WERI-Rb-1 (cell line): ENCODE measurements at regions not wholly inside any gene's neighbourhood (a gene's known extent, or its start where the extent isn't known, plus 50 kb on each side); places are given as distances from the start of the nearest gene placed in this dataset.

ENCODE experiments used
- DNase-seq: peaks from one replicate; pipeline ENCODE4 v3.0.0-alpha.2; 2020
- H3K27ac ChIP-seq: fragments of 250-450 bp; sonication (Bioruptor Pico); 2 replicates; pipeline ENCODE4 v1.5.1; 2020; ENCODE audit warnings: mild to moderate bottlenecking, moderate library complexity
- H3K27me3 ChIP-seq: fragments of 250-450 bp; sonication (Bioruptor Pico); 2 replicates; pipeline ENCODE4 v1.5.1; 2021; ENCODE audit warnings: mild to moderate bottlenecking, low read depth, moderate library complexity; ENCODE audit not compliant: insufficient read depth, severe bottlenecking
- H3K36me3 ChIP-seq: fragments of 250-450 bp; sonication (Bioruptor Pico); 2 replicates; pipeline ENCODE4 v1.5.1; 2020; ENCODE audit warnings: mild to moderate bottlenecking, moderate library complexity
- H3K4me3 ChIP-seq: 2 replicates; pipeline ENCODE4 v1.5.1; 2011; ENCODE audit warnings: low read depth, mild to moderate bottlenecking, control low read depth, low read length
- H3K9me3 ChIP-seq: fragments of 250-450 bp; sonication (Bioruptor Pico); 2 replicates; pipeline ENCODE4 v1.5.1; 2021; ENCODE audit warnings: mild to moderate bottlenecking, moderate library complexity; ENCODE audit not compliant: severe bottlenecking
- TF ChIP-seq, protein P1 (sequence below): IDR thresholded peaks from 2 replicates; pipeline ENCODE4 v1.5.1; 2011; ENCODE audit warnings: low read depth, mild to moderate bottlenecking, control low read depth, inconsistent platforms, low read length

DNA sequence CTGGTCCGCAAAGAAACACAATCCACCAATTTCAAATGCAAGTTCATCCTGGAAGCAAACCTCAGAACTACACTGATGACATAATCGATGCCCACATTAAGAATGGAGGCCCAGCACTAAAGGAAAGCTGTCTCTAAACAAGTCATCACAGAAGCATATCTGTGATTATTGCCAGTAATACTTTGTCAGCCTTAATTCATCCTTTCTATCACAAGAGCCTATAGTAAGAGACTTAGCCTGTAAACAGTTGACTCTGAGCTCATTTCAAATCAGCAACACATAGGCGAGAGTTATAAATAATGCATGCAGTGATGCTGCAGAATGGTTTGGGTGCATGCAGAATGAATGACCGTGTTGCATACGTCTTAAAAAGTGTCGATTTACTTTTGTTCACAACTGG is 105.9 kb upstream of the ZFP42 start:
- TF ChIP-seq, protein P1, sequence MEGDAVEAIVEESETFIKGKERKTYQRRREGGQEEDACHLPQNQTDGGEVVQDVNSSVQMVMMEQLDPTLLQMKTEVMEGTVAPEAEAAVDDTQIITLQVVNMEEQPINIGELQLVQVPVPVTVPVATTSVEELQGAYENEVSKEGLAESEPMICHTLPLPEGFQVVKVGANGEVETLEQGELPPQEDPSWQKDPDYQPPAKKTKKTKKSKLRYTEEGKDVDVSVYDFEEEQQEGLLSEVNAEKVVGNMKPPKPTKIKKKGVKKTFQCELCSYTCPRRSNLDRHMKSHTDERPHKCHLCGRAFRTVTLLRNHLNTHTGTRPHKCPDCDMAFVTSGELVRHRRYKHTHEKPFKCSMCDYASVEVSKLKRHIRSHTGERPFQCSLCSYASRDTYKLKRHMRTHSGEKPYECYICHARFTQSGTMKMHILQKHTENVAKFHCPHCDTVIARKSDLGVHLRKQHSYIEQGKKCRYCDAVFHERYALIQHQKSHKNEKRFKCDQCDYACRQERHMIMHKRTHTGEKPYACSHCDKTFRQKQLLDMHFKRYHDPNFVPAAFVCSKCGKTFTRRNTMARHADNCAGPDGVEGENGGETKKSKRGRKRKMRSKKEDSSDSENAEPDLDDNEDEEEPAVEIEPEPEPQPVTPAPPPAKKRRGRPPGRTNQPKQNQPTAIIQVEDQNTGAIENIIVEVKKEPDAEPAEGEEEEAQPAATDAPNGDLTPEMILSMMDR: no peak
- H3K36me3 ChIP-seq: no peaks in the 10 kb centered on the region
- H3K4me3 ChIP-seq: no peak overlapping the region
- H3K9me3 ChIP-seq: no peaks in the 10 kb centered on the region
- no peak for DNase-seq
- H3K27ac ChIP-seq: no peak overlapping the region
- H3K27me3 ChIP-seq: peaks cover 70% of the 10 kb centered on the region

DNA sequence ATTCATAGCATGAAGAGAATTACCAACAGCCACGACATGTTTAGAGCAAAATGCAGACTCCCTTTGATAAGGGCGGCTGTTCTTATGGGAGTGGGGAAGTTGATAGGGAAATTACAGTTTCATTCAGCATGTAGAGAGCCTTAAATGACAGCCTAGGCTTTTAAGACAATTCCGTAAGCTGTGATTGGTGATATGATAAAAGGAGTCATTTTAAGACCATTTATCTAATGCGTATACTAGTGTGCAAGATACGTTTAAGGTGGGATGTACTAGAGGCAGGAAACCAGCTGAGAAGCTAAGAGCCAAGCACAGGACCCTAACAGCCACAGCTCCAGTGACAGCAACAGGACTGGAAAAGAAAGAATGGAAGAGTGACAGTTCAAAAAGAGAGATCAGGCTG is 102.2 kb upstream of the ZFP42 start:
- no peak for DNase-seq
- Histone ChIP-seq H3K36me3 (no peaks in the 10 kb centered on the region), H3K9me3 (no peaks in the 10 kb centered on the region), H3K27ac (no peak overlapping the region), H3K4me3 (no peak overlapping the region), H3K27me3 (peaks cover 75% of the 10 kb centered on the region)
- TF ChIP-seq, protein P1: no peak

DNA sequence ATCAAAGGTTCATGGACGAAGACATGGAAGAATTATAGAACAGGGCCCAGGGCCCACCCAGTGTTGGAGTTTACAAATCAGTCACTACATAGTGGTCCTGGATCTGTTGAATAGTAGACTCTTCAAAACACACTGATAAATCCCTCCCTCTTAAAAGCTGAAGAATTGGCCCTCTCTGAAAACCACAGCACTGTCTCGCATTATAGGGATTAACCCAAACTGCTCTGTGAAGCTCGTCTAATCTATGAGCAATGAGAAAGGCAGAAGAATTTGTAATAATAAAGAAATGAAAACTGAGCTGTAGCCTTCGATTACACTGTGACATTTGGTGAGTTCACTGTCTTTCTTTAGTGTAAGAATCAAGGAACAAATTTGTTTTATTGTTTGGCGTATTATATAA is 92.5 kb upstream of the ZFP42 start:
- Histone ChIP-seq H3K27me3 (peaks cover 88% of the 10 kb centered on the region), H3K9me3 (no peaks in the 10 kb centered on the region), H3K36me3 (no peaks in the 10 kb centered on the region), H3K27ac (no peak overlapping the region), H3K4me3 (no peak overlapping the region)
- TF ChIP-seq, protein P1: no peak
- DNase-seq: no peak

DNA sequence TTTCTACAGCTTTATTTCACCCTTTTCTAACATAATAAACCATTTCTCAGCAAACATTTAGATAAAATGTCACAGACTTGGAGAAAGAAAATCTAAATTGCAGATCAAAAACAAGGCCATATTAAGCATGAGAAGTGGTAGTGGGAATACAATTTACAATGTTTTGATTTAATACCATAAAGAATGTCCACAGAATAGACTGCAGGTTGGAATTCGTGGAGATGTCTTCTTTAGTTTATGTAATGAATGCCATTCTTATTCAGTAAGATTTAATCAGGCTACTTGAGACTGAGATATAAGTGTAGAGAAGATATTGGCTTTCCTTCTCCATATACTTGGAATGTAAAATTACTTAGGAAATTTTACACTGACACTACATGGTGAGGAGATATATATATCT is 91.9 kb upstream of the ZFP42 start:
- TF ChIP-seq, protein P1: no peak
- no peaks in the 10 kb centered on the region for H3K36me3 ChIP-seq

DNA sequence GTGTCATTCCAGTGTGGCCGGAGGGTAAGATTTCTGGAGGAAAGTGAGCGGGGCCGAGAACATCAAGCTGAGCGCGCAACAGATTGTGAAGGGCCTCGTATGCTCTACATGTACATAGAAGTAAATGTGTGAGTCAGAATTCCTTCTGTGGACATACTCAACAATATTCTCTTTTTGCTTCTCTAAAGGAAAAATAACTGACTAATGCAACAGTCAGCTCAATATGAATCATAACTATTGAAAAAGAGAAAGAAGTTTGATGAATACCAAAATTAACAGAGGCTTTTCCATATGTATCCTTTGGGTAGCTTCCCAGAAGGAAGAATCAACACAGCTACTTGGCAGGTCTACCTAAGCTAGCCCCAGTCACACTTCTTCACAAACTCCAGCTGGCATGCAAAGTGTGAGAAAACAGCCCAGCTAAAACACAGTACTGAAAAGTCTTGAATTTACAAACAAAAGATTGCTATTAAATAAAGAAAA is 87.5 kb upstream of the ZFP42 start:
- TF ChIP-seq, protein P1: no peak
- H3K27me3 ChIP-seq: peaks cover 80% of the 10 kb centered on the region
- H3K9me3 ChIP-seq: no peaks in the 10 kb centered on the region
- DNase-seq: no peak
- no peaks in the 10 kb centered on the region for H3K36me3 ChIP-seq
- no peak overlapping the region for H3K27ac ChIP-seq
- no peak overlapping the region for H3K4me3 ChIP-seq

More for the DNA sequence above, 91.9 kb upstream of the ZFP42 start:
- Histone ChIP-seq H3K27me3 (peaks cover 90% of the 10 kb centered on the region), H3K27ac (no peak overlapping the region), H3K4me3 (no peak overlapping the region), H3K9me3 (no peaks in the 10 kb centered on the region)
- no peak for DNase-seq

DNA sequence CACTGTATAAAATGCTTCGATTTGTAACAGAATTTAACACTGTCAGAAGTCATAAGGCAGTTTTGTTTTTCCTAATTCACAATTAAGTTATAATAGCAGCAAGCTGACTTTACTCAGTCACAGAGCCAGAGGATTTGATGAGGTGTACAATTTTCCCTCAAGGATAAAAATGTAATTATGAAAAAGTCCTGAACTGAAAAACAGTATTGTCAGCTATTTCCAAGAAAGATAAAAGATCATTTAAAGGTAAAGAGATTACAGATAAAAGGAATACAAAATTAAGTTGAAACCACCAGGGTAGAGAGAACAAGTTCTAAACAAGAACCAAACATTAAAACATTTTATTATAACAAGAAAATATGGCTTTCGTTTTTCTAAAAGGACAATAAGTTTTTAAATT is 86.8 kb upstream of the ZFP42 start:
- TF ChIP-seq, protein P1: no peak
- no peak overlapping the region for H3K27ac ChIP-seq
- no peak for DNase-seq

More for the DNA sequence above, 86.8 kb upstream of the ZFP42 start:
- no peak overlapping the region for H3K4me3 ChIP-seq
- no peaks in the 10 kb centered on the region for H3K9me3 ChIP-seq
- peaks cover 80% of the 10 kb centered on the region for H3K27me3 ChIP-seq
- no peaks in the 10 kb centered on the region for H3K36me3 ChIP-seq
